GM21825 (cell line): ENCODE measurements at regions not wholly inside any gene's neighbourhood (a gene's known extent, or its start where the extent isn't known, plus 50 kb on each side); places are given as distances from the start of the nearest gene placed in this dataset.

Experiments
- ATAC-seq: cut with Tn5 transposase; IDR thresholded peaks from one replicate; pipeline ENCODE4 v1.9.1; 2021; ENCODE audit warnings: mild to moderate bottlenecking, moderate library complexity; ENCODE audit not compliant: unreplicated experiment

DNA sequence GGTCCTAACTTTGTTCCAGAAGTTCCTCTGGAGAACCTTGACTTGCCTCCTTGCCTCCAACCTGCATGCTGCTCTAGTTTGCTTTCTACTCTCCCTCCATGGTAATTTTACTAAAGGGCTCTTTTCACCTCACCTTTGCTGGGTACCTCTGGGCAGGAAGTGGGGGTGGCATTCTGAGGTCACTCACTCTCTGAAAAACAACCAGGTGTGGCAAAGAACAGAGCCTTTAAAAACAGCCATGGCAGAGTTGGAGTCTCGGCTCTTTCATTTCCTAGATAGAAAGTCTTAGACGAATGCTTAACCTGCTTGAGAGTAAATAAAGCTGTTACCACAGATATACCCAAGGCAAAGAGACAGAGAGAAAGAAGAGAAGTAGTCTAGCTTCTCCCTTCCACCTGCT lies 827.9 kb downstream of the BCL11B start:
- ATAC-seq, result no peak

DNA sequence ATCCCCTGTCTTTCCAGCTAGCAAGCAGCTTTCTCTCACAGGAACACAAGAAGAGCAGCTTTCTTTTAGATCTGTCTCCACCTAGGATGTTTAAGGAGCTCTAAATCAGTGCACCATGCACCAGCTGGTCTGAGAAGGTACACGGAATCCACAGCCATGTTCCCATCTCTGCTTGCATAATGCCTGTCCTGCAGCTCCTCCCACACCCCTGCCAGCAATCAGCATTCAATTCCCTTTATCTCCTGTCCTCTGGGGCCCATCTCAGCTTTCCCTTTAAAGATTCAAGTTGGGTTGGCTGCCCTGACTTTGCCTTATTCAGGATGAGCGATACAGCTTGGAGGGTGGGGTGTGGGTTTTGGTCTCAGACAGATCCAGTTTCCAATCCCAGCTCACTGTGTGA lies 826.3 kb downstream of the BCL11B start:
- ATAC-seq, result no peak

- ATAC-seq, result no peak
Measured at GRCh38 chr14:98446508-98446907, 825.5 kb downstream of the BCL11B start.

GRCh38 chr14:98456231-98456630 lies 815.8 kb downstream of the BCL11B start:
- no peak for ATAC-seq

GRCh38 chr14:98458702-98459101 lies 813.3 kb downstream of the BCL11B start:
- no peak for ATAC-seq

DNA sequence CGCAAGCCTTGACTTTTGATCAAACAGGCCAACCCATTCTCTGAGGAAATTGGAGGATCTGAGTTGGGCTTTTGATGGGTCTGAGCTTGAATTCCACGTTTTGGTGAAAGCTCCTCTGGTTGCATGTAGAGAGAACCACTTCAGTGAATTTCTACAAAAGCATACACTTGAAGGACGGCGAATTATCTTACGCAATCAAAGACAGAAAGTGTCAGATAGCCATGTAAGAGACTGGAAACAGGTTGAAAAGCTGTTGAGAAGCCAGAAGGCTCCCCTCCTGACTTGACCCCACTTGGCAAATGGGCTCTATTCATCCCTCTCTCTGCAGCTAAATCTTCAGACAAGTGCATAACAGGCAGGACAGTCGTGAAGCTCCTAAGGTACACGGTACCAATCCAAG lies 809.1 kb downstream of the BCL11B start:
- no peak for ATAC-seq

GRCh38 chr14:98466807-98467206 lies 805.2 kb downstream of the BCL11B start:
- no peak for ATAC-seq

DNA sequence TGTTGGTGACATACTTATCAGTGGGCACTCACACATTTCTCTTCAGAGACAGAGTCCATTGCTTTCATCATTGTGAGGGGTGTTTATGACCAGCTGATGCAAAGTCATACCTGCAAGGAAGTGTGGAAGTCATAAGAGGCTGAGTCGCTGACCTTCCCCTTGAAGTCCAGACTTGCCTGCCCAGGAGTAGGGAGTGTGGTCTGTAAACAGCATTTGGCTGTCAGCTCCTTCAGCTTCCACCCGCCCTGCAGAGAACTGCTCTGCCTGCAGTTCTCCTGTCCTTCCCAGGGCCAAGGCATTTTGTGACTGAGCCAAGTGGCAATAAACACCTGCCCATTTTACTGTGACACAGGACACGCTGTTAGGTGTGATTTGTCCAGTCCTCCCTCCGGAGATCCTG lies 801.3 kb downstream of the BCL11B start:
- no peak for ATAC-seq

- no peak for ATAC-seq
Measured at GRCh38 chr14:98474900-98475299, 797.1 kb downstream of the BCL11B start.

- no peak for ATAC-seq
Measured at GRCh38 chr14:98477935-98478334, 794.1 kb downstream of the BCL11B start.

- ATAC-seq, result no peak
Measured at GRCh38 chr14:98489115-98489514, 782.9 kb downstream of the BCL11B start.

- no peak for ATAC-seq
Measured at GRCh38 chr14:98494582-98494981, 777.4 kb downstream of the BCL11B start.

- ATAC-seq, result no peak
Measured at GRCh38 chr14:98498019-98498885, 773.7 kb downstream of the BCL11B start.

GRCh38 chr14:98501335-98501734 lies 770.7 kb downstream of the BCL11B start:
- ATAC-seq, result no peak

DNA sequence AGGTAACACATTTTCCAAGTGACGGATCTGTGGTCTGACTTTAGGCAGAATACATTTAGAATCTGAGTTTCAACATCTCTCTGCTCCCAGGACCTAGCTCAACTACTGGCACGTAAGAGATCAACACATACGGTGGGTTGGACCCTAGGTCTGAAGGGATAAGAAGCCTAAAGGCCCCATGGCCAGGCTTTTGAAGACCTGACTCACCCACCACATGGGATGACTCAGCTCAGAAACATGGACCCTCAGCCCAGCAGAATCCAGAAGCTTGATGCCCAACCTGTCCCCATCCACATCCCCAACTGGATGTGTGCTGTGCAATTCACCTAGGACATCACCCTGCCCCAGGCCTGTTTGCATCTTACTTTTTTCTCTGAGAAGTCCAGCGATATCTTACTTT lies 770.2 kb downstream of the BCL11B start:
- no peak for ATAC-seq

DNA sequence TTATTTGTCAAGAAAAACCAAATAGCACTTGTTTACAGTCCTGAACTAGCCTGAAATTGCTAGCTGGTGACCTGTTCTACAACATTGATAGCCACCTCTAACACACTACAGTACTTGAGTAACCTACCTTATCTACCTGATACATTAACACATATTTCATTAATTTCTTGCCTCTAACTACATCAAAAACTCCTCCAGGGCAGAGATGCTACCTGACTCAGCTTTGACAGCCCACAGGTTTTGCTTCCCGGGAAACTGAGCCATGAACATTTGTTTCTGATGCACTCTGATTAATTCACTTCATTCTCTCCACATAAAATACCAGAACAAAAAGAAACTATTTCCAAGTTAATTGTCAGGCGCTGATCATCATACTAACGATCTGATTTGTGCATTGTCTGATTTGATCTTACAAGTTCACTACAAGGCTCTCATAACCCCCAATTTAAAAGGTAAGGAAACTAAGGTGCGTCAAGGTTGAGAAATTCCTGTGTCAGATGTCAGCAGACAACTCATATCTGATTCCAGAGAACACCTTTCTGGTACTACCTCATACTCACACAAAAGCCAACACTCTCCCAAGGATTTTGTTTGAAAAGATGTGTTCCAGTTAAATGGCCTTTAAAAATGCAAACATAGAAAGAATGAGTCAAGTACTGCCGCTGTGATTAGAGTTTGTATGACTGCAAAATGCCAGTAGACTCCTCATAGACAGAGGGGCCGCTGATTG lies 768.7 kb downstream of the BCL11B start:
- no peak for ATAC-seq

- no peak for ATAC-seq
Measured at GRCh38 chr14:98507264-98507663, 764.7 kb downstream of the BCL11B start.

DNA sequence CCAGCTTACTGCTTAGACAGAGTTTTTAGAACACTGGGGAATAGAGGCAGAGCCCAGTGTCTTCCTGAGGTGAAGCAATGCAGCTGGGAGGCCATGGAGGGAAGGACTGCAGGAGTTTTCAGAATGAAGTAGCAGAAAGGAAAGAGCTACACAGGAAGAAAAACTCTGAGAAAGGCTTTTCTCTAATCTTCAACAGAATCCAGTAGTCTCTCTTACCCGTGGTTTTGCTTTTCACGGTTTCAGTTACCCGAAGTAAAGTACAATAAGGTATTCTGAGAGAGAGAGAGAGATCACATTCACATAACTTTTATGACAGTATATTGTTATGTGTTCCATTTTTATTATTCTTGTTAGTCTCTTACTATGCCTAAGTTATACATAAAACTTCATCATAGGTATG lies 761.6 kb downstream of the BCL11B start:
- ATAC-seq, result no peak

DNA sequence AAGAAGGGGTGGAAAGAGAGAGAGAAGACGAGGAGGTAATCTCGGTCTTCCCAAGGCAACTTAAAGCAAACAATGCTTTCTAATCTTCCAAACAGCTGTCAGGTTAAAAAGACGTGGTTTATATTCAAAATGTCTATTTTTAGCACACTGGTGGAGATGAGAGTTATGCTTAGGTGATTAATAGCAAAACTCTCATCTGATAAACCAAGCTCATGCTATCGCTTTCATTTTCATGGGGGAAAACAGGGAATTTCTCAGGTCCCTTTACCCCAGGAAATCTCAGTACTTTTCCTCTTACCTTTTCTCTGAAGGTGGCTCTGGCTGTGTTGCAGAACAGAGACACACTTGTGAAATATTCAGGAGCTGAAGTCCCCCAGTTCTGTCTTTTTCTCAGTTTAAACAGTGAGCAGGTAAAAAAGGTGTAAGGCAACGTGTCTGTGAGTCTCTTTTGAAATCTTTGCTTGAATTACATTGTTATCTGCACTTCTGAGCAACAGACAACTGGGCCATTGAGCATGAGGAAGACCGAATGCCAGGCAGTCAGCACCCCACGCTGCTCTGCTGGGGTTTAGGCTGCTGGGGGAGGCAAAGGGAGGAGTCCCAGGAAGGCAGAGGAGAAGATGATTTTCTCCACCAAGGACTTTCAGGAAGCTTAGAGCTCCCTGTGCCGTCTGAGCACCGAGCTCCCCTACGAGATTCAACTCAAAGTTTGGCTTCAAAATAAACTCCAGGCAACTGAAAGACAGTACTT lies 759.3 kb downstream of the BCL11B start:
- ATAC-seq, result no peak

DNA sequence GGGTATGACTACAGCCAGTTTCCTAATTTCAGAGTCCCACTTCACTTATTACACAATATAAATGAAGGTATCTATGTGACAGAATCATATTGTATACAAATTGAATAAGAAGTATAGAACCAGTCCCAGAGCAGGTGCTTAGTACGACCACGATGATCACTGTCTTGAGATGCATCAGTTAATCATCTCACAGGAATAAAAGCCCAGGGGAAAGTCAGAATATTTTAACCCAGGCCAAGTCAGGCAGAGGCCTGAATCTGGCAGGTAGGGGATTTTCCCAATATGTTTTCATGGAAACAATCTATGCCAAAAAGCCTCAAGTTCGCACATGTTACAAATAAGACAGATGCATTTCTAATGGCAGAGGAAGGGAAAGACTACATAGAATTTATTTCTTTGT lies 758.4 kb downstream of the BCL11B start:
- no peak for ATAC-seq

DNA sequence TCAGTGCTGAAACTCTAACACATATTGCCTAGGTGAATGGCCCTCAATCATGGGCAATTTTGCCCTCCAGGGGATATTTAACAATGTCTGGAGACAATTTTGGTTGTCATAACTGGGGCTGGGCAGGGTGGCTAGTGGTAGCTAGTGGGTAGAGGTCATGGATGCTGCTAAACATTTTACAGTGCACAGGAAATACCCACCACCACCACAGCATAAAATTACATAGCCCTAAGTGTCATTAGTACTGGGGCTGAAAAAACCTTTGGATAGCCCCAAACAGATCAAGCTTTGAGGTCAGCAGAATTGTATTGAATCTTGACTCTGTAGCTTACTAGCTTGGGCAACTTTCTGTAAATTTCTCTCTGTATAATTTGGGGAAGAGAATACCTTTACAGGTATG lies 758.0 kb downstream of the BCL11B start:
- ATAC-seq, result no peak

DNA sequence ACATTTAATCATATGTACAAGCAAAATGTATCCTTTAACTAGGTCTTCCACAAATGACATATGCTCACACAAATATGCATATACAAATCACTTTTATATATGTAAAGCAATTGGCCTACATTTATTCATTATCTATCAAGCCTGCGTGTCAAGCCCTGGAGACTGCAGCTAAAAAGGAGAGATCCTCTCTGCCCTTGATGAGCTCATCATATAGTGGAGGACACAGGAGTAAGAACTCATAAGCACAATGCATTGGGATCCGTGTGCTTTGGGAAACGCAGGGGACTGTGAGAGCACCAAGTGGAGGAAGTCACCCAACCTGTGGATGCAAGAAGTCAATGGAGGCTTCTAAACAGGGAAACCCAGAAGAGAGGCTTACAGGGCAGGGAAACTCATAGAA lies 735.7 kb downstream of the BCL11B start:
- no peak for ATAC-seq
